ENCODE measurements at regions not wholly inside any gene's neighbourhood (a gene's known extent, or its start where the extent isn't known, plus 50 kb on each side); places are given as distances from the start of the nearest gene placed in this dataset.

GRCh38 chr3:159789742-159790635, 198.6 kb upstream of the IL12A start:
- DNase-seq (ENCODE audit: low read depth): no peak

- no peak for DNase-seq (ENCODE audit: low read depth)
These were observed 197.3 kb upstream of the IL12A start for GRCh38 chr3:159791336-159791735.

- no peak for DNase-seq (ENCODE audit: low read depth)
These were observed 196.6 kb upstream of the IL12A start for GRCh38 chr3:159792070-159792469.

GRCh38 chr3:159795042-159795441, 193.6 kb upstream of the IL12A start:
- no peak for DNase-seq (ENCODE audit: low read depth)

- DNase-seq (ENCODE audit: low read depth): no peak
These were observed 192.9 kb upstream of the IL12A start for GRCh38 chr3:159795681-159796175.

- no peak for DNase-seq (ENCODE audit: low read depth)
These were observed 192.4 kb upstream of the IL12A start for GRCh38 chr3:159796226-159796625.

- DNase-seq (ENCODE audit: low read depth): peak; percentile 70
These were observed 191.9 kb upstream of the IL12A start for GRCh38 chr3:159796744-159797143.

- no peak for DNase-seq (ENCODE audit: low read depth)
These were observed 190.9 kb upstream of the IL12A start for GRCh38 chr3:159797771-159798170.

GRCh38 chr3:159798951-159799350, 189.7 kb upstream of the IL12A start:
- peak; percentile 71 for DNase-seq (ENCODE audit: low read depth)

- no peak for DNase-seq (ENCODE audit: low read depth)
These were observed 188.0 kb upstream of the IL12A start for GRCh38 chr3:159800434-159801155.

- DNase-seq (ENCODE audit: low read depth): no peak
These were observed 185.8 kb upstream of the IL12A start for GRCh38 chr3:159802864-159803263.

- DNase-seq (ENCODE audit: low read depth): no peak
These were observed 185.2 kb upstream of the IL12A start for GRCh38 chr3:159803459-159803858.

- DNase-seq (ENCODE audit: low read depth): peak; percentile 78
These were observed 183.8 kb upstream of the IL12A start for GRCh38 chr3:159804726-159805410.

GRCh38 chr3:159805411-159805772, 183.2 kb upstream of the IL12A start:
- DNase-seq (ENCODE audit: low read depth): no peak

GRCh38 chr3:159806412-159806811, 182.2 kb upstream of the IL12A start:
- no peak for DNase-seq (ENCODE audit: low read depth)

GRCh38 chr3:159807137-159808040, 181.2 kb upstream of the IL12A start:
- no peak for DNase-seq (ENCODE audit: low read depth)

- DNase-seq (ENCODE audit: low read depth): no peak
These were observed 174.7 kb upstream of the IL12A start for GRCh38 chr3:159813822-159814531.

GRCh38 chr3:159816512-159816911, 172.1 kb upstream of the IL12A start:
- DNase-seq (ENCODE audit: low read depth): no peak

- DNase-seq (ENCODE audit: low read depth): no peak
These were observed 171.5 kb upstream of the IL12A start for GRCh38 chr3:159817126-159817525.

- DNase-seq (ENCODE audit: low read depth): no peak
These were observed 171.1 kb upstream of the IL12A start for GRCh38 chr3:159817571-159817970.

- DNase-seq (ENCODE audit: low read depth): no peak
These were observed 170.2 kb upstream of the IL12A start for GRCh38 chr3:159818399-159818798.

All from non-pigmented ciliary epithelial cell (primary cell).